AG09309 (cell line): ENCODE measurements at regions not wholly inside any gene's neighbourhood (a gene's known extent, or its start where the extent isn't known, plus 50 kb on each side); places are given as distances from the start of the nearest gene placed in this dataset.
"Not testable (repeated sequence)": the region's sequence is repeated elsewhere in the genome, so short reads cannot be mapped to it uniquely, and the experiment has no call there.

Experiments used
- DNase-seq: peaks from one replicate; pipeline ENCODE4 v3.0.0-alpha.2; 2010; ENCODE audit warnings: low read depth
- H3K4me3 ChIP-seq: 2 replicates; pipeline ENCODE4 v1.5.1; 2011; ENCODE audit warnings: mild to moderate bottlenecking, low read depth, low read length, moderate library complexity; ENCODE audit not compliant: control insufficient read depth
- CTCF ChIP-seq: IDR thresholded peaks from 2 replicates; pipeline ENCODE4 v1.5.1; 2011; ENCODE audit warnings: mild to moderate bottlenecking, low read depth, low read length, inconsistent platforms; ENCODE audit not compliant: insufficient read depth, control insufficient read depth; ENCODE audit errors: missing control alignments

DNA sequence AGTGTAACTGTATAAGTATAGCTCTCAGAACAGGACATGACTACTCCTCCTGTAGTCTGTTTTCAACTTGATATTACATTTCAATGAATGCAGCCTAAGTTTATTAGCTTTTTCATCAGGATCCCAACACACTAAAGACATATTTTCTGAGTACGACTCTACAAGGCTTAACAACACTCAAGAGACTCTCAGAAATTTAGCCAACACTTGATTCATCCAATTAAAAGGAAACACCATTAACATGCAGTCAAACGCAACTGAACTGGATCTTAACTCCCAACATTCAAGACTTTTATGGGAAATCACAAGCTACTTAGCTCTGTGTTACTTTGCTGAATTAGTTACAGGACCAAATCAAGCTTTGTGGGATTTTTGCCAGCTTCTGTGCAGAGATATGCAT lies 65.2 kb upstream of the SGIP1 start:
- no peak for TF ChIP-seq CTCF
- H3K4me3 ChIP-seq: no peak overlapping the region
- no peak for DNase-seq

DNA sequence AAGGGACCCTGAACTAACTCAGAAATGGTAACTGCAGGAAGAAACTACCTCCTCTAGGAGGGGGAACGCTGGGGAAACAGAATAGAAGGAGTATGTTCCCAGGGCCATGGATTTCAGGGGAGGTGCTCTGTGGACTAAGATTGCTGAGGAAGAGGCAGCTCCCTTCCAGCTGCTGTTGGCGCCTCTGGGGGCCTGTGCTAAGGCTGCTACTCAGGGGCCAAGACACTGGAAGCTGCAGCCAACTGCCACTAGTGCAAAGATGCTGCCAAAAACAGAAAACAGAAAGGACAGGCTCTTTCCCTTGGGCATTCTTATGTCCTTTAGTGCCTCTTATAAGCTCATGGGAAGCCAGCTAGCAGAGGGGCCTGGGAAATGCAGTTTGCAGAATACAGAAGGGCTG lies 58.0 kb upstream of the SGIP1 start:
- no peak overlapping the region for H3K4me3 ChIP-seq
- DNase-seq: no peak
- TF ChIP-seq CTCF: no peak

DNA sequence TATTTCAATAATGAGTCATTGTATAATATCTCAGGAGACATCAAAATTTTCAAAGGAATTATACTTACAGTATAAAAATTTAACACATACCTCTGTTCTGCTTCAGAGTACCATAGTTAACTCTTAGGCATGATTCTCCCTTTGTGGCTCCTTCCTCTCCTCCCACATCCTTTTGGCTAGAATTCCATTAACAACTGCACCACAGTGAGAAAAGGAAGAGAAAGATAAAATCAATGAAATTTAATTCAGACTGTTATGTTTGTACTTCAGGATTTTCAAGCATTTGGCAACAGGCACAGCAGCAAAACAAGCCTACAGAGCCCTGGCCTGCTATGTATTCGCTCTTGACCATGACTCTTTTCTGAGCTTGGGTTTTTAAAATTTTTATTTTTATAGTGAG lies 57.2 kb upstream of the SGIP1 start:
- no peak for DNase-seq
- TF ChIP-seq CTCF: no peak
- no peak overlapping the region for H3K4me3 ChIP-seq

DNA sequence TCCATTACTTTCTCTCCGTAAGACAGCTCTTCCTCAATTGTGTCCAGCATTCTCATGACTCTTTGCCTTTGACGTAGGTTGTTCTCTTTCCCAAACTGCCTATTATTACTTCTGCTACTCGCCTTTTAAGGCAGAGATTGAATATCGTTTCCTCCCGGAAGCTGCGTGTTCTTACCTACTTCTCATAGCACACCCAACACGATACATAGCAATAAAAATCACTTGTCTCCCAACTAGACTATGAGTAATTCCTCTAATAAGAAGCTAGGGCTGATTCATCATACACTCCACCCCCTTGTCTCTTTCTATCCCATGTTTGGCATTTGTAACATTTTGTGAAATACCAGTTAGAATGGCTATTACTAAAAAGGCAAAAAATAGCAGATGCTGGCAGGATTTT lies 55.8 kb upstream of the SGIP1 start:
- TF ChIP-seq CTCF: no peak

DNA sequence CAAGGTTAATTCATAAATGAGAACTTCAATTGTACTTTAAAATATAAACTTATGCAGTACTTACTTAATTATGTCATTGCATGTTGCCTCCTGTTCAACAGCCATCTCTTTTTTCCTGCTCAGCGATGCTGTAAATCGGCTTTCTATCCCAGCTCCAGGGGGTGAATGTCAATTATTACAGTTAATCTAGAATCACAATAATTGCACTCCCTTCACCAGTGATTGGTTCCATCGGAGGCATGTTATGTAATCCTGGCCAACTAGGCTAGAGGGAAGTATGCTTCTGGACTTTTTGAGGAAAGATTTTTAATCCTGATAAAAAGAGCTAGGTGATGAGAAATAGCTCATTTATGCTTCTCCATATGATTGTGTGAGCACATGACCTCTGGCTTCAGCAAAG lies 53.8 kb upstream of the SGIP1 start:
- no peak for TF ChIP-seq CTCF
- H3K4me3 ChIP-seq: no peak overlapping the region
- no peak for DNase-seq

More for the DNA sequence above, 55.8 kb upstream of the SGIP1 start:
- no peak overlapping the region for H3K4me3 ChIP-seq
- peak; percentile 92 for DNase-seq

DNA sequence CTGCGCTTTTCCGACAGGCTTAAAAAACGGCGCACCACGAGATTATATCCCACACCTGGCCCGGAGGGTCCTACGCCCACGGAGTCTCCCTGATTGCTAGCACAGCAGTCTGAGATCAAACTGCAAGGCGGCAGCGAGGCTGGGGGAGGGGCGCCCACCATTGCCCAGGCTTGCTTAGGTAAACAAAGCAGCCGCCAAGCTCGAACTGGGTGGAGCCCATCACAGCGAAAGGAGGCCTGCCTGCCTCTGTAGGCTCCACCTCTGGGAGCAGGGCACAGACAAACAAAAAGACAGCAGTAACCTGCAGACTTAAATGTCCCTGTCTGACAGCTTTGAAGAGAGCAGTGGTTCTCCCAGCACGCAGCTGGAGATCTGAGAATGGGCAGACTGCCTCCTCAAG lies 52.7 kb upstream of the SGIP1 start:
- H3K4me3 ChIP-seq, DNase-seq: not testable (repeated sequence)
